Peyer's patch (tissue), 4 donors: ENCODE measurements at regions not wholly inside any gene's neighbourhood (a gene's known extent, or its start where the extent isn't known, plus 50 kb on each side); places are given as distances from the start of the nearest gene placed in this dataset.

ENCODE experiments used
- DNase-seq, 3 donors: peaks; one replicate each; pipeline ENCODE4 v3.0.0-alpha.2; 2017 to 2019
- H3K27ac ChIP-seq, 4 donors: fragments of 200-600 bp; sonication (generic); one replicate each; pipeline ENCODE4 v1.5.1; 2016 to 2019
- H3K27me3 ChIP-seq, 2 donors: fragments of 200-600 bp; sonication (generic); one replicate each; pipeline ENCODE4 v1.5.1; 2019
- H3K36me3 ChIP-seq, 3 donors: fragments of 200-600 bp; sonication (generic); one replicate each; pipeline ENCODE4 v1.5.1; 2016 to 2019
- H3K4me1 ChIP-seq, 4 donors: fragments of 200-600 bp; sonication (generic); one replicate each; pipeline ENCODE4 v1.5.1; 2016 to 2019
- H3K4me3 ChIP-seq, 4 donors: fragments of 200-600 bp; sonication (generic); 1 replicate in 3 of 4; 2 replicates in 1 of 4; pipeline ENCODE4 v1.5.1; 2016 to 2019; ENCODE audit warnings: mild to moderate bottlenecking in 1 of 4
- H3K9me3 ChIP-seq, 4 donors: fragments of 200-600 bp; sonication (generic); one replicate each; pipeline ENCODE4 v1.5.1; 2016 to 2019; ENCODE audit warnings: mild to moderate bottlenecking in 1 of 4
- CTCF ChIP-seq, 6 experiments: fragments of 450-650 bp in 4 of 6; fragments of 200-600 bp in 2 of 6; sonication (generic) in 1 of 6; IDR thresholded peaks; one replicate each; pipeline ENCODE4 v1.5.1; 2017 to 2019; ENCODE audit warnings: antibody characterized with exemption in 6 of 6, mild to moderate bottlenecking in 3 of 6, moderate library complexity in 1 of 6
- POLR2A ChIP-seq, 2 donors: fragments of 450-650 bp; IDR thresholded peaks; one replicate each; pipeline ENCODE4 v1.5.1; 2017; ENCODE audit warnings: antibody characterized with exemption in 2 of 2, mild to moderate bottlenecking in 2 of 2, moderate library complexity in 2 of 2

- TF ChIP-seq CTCF (IDR thresholded peaks at IDR 0.05) (no peak), POLR2A (IDR thresholded peaks at IDR 0.05) (no peak)
- Histone ChIP-seq H3K27me3 (no peaks in the 10 kb centered on the region), H3K4me1 (no peaks in the 10 kb centered on the region), H3K27ac (no peak overlapping the region), H3K4me3 (no peak overlapping the region), H3K9me3 (no peaks in the 10 kb centered on the region), H3K36me3 (no peaks in the 10 kb centered on the region)
- no peak for DNase-seq
Observed at GRCh38 chr1:104852151-104852550, 1102.5 kb downstream of the AMY1C start.

- no peaks in the 10 kb centered on the region for H3K9me3 ChIP-seq
- no peak for DNase-seq
- no peak for TF ChIP-seq POLR2A (IDR thresholded peaks at IDR 0.05)
- no peak for TF ChIP-seq CTCF (IDR thresholded peaks at IDR 0.05)
- H3K27ac ChIP-seq: no peak overlapping the region
- no peaks in the 10 kb centered on the region for H3K4me1 ChIP-seq
- H3K27me3 ChIP-seq: no peaks in the 10 kb centered on the region
- no peak overlapping the region for H3K4me3 ChIP-seq
- H3K36me3 ChIP-seq: no peaks in the 10 kb centered on the region
Observed at GRCh38 chr1:104853276-104853675, 1103.6 kb downstream of the AMY1C start.

GRCh38 chr1:104854529-104854928 lies 1104.8 kb downstream of the AMY1C start:
- no peaks in the 10 kb centered on the region for H3K4me1 ChIP-seq
- no peaks in the 10 kb centered on the region for H3K36me3 ChIP-seq
- DNase-seq: no peak
- no peak overlapping the region for H3K27ac ChIP-seq
- no peak overlapping the region for H3K4me3 ChIP-seq
- no peaks in the 10 kb centered on the region for H3K27me3 ChIP-seq
- H3K9me3 ChIP-seq: no peaks in the 10 kb centered on the region
- no peak for TF ChIP-seq POLR2A (IDR thresholded peaks at IDR 0.05)
- no peak for TF ChIP-seq CTCF (IDR thresholded peaks at IDR 0.05)

- Histone ChIP-seq H3K4me3 (no peak overlapping the region), H3K27me3 (no peaks in the 10 kb centered on the region), H3K4me1 (no peaks in the 10 kb centered on the region), H3K9me3 (no peaks in the 10 kb centered on the region), H3K36me3 (no peaks in the 10 kb centered on the region), H3K27ac (no peak overlapping the region)
- no peak for DNase-seq
- TF ChIP-seq CTCF (IDR thresholded peaks at IDR 0.05) (no peak), POLR2A (IDR thresholded peaks at IDR 0.05) (no peak)
Observed at GRCh38 chr1:104855550-104855949, 1105.9 kb downstream of the AMY1C start.

GRCh38 chr1:104856091-104856490 lies 1106.4 kb downstream of the AMY1C start:
- no peaks in the 10 kb centered on the region for H3K9me3 ChIP-seq
- no peaks in the 10 kb centered on the region for H3K36me3 ChIP-seq
- no peak overlapping the region for H3K27ac ChIP-seq
- DNase-seq: peak in 1 of 3 donors; percentile 28
- TF ChIP-seq CTCF (IDR thresholded peaks at IDR 0.05): no peak
- TF ChIP-seq POLR2A (IDR thresholded peaks at IDR 0.05): no peak
- no peaks in the 10 kb centered on the region for H3K27me3 ChIP-seq
- H3K4me1 ChIP-seq: no peaks in the 10 kb centered on the region
- H3K4me3 ChIP-seq: no peak overlapping the region

- TF ChIP-seq POLR2A (IDR thresholded peaks at IDR 0.05) (no peak), CTCF (IDR thresholded peaks at IDR 0.05) (no peak)
Observed at GRCh38 chr1:104856518-104856917, 1106.8 kb downstream of the AMY1C start.

More at GRCh38 chr1:104856518-104856917, 1106.8 kb downstream of the AMY1C start:
- no peak overlapping the region for H3K27ac ChIP-seq
- no peaks in the 10 kb centered on the region for H3K9me3 ChIP-seq
- no peak overlapping the region for H3K4me3 ChIP-seq
- no peaks in the 10 kb centered on the region for H3K36me3 ChIP-seq
- no peak for DNase-seq
- H3K27me3 ChIP-seq: no peaks in the 10 kb centered on the region
- H3K4me1 ChIP-seq: no peaks in the 10 kb centered on the region
